ENCODE measurements at regions not wholly inside any gene's neighbourhood (a gene's known extent, or its start where the extent isn't known, plus 50 kb on each side); places are given as distances from the start of the nearest gene placed in this dataset.

DNA sequence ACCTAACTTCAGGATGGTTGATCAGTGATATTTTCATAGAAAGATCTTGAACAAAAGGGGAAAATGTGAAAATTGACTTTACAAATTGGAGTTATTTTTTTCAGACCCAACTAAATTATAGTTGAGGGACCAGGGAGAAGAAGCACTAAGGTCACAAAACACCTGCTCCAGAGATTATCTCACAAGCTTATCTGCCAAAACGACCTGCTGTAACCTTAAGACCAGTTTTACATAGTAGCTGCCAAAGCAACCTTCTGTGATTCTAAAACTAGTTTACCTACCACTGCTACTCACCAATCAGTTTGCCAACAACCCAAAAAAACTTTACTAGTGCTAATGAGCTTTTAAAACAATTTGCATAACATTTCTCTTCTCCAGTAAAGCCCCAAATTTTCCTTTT lies 972.1 kb downstream of the C4orf33 start (continued):
- TF ChIP-seq, protein P1, sequence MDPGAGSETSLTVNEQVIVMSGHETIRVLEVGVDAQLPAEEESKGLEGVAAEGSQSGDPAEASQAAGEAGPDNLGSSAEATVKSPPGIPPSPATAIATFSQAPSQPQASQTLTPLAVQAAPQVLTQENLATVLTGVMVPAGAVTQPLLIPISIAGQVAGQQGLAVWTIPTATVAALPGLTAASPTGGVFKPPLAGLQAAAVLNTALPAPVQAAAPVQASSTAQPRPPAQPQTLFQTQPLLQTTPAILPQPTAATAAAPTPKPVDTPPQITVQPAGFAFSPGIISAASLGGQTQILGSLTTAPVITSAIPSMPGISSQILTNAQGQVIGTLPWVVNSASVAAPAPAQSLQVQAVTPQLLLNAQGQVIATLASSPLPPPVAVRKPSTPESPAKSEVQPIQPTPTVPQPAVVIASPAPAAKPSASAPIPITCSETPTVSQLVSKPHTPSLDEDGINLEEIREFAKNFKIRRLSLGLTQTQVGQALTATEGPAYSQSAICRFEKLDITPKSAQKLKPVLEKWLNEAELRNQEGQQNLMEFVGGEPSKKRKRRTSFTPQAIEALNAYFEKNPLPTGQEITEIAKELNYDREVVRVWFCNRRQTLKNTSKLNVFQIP (CRISPR knock-in tag; IDR thresholded peaks at IDR 0.05; ENCODE audit: borderline replicate concordance, low read depth) = no peak
- no peak for TF ChIP-seq TOX (CRISPR knock-in tag; IDR thresholded peaks at IDR 0.05; ENCODE audit: borderline replicate concordance)
- no peak for TF ChIP-seq ARNTL (CRISPR knock-in tag; IDR thresholded peaks at IDR 0.05; ENCODE audit: borderline replicate concordance, low read depth)
- TF ChIP-seq ZC3H10 (CRISPR knock-in tag; IDR thresholded peaks at IDR 0.05) = no peak

DNA sequence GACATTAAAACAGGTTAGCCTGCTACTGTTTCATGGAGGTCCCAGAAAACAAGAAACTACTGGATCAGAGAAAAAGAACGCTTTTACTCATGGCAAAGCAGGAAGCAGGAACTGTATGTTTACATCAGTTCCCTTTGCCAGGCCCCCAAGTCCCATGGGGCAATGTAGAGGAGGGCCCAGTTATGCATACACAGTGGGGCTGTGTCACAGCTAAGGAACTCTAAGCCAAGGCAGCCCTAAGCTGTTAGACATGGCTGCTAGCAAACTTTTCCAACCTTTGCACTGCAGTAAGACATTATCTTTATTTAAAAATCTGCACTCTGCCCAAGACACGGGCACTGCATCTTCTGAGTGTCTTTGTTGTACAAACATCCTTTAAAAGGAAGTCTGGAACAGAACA lies 975.8 kb downstream of the C4orf33 start:
- TF ChIP-seq PPARA (CRISPR knock-in tag; IDR thresholded peaks at IDR 0.05; ENCODE audit: borderline replicate concordance) = no peak
- TF ChIP-seq ZFP30 (CRISPR knock-in tag; IDR thresholded peaks at IDR 0.05) = no peak
- TF ChIP-seq ZNF8 (CRISPR knock-in tag; IDR thresholded peaks at IDR 0.05) = no peak
- no peak for TF ChIP-seq BACH2 (CRISPR knock-in tag; IDR thresholded peaks at IDR 0.05; ENCODE audit: borderline replicate concordance)
- TF ChIP-seq ZC3H10 (CRISPR knock-in tag; IDR thresholded peaks at IDR 0.05) = no peak
- TF ChIP-seq ZNF70 (CRISPR knock-in tag; IDR thresholded peaks at IDR 0.05) = no peak
- ATAC-seq = no peak

DNA sequence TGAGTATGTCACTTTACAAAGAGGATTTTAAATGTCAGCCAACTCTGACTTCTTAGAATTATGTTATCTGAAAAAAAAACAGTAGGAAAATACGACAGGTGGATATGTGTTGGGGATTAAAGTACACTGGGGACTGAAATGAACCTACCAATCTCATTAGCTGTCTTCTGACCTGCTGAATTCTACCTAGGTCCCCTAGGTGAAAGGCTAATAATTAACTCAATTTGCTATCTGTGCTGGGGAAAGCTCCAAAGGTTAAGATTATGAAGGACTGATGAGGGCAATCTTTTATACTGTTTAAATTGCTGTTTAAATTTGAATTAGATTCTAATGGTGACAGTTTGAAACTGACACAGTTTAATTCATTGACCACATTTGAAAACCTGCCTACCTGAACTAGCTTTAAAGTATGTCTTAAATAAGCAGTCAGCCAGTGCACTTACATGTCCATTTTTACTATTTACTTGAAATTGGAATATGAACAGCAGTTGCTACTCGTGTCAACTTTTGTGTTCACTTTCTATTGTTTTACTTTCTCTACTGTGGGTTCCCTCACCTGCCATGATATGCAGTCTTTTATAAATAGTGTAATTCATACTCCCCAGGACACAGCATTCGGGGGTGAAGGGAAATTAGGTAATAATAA lies 977.3 kb downstream of the C4orf33 start:
- TF ChIP-seq ZC3H10 (CRISPR knock-in tag; IDR thresholded peaks at IDR 0.05) (no peak), ZNF8 (CRISPR knock-in tag; IDR thresholded peaks at IDR 0.05) (no peak), OSR1 (CRISPR knock-in tag; IDR thresholded peaks at IDR 0.05) (no peak), ZFP3 (CRISPR knock-in tag; IDR thresholded peaks at IDR 0.05) (no peak), BACH2 (CRISPR knock-in tag; IDR thresholded peaks at IDR 0.05; ENCODE audit: borderline replicate concordance) (no peak), ARNTL (CRISPR knock-in tag; IDR thresholded peaks at IDR 0.05; ENCODE audit: borderline replicate concordance, low read depth) (no peak), ISL1 (CRISPR knock-in tag; IDR thresholded peaks at IDR 0.05) (no peak), TCF4 (CRISPR knock-in tag; IDR thresholded peaks at IDR 0.05; ENCODE audit: borderline replicate concordance) (no peak)
- TF ChIP-seq, protein P2, sequence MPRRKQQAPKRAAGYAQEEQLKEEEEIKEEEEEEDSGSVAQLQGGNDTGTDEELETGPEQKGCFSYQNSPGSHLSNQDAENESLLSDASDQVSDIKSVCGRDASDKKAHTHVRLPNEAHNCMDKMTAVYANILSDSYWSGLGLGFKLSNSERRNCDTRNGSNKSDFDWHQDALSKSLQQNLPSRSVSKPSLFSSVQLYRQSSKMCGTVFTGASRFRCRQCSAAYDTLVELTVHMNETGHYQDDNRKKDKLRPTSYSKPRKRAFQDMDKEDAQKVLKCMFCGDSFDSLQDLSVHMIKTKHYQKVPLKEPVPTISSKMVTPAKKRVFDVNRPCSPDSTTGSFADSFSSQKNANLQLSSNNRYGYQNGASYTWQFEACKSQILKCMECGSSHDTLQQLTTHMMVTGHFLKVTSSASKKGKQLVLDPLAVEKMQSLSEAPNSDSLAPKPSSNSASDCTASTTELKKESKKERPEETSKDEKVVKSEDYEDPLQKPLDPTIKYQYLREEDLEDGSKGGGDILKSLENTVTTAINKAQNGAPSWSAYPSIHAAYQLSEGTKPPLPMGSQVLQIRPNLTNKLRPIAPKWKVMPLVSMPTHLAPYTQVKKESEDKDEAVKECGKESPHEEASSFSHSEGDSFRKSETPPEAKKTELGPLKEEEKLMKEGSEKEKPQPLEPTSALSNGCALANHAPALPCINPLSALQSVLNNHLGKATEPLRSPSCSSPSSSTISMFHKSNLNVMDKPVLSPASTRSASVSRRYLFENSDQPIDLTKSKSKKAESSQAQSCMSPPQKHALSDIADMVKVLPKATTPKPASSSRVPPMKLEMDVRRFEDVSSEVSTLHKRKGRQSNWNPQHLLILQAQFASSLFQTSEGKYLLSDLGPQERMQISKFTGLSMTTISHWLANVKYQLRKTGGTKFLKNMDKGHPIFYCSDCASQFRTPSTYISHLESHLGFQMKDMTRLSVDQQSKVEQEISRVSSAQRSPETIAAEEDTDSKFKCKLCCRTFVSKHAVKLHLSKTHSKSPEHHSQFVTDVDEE (CRISPR knock-in tag; IDR thresholded peaks at IDR 0.05) = no peak
- TF ChIP-seq, protein P3, sequence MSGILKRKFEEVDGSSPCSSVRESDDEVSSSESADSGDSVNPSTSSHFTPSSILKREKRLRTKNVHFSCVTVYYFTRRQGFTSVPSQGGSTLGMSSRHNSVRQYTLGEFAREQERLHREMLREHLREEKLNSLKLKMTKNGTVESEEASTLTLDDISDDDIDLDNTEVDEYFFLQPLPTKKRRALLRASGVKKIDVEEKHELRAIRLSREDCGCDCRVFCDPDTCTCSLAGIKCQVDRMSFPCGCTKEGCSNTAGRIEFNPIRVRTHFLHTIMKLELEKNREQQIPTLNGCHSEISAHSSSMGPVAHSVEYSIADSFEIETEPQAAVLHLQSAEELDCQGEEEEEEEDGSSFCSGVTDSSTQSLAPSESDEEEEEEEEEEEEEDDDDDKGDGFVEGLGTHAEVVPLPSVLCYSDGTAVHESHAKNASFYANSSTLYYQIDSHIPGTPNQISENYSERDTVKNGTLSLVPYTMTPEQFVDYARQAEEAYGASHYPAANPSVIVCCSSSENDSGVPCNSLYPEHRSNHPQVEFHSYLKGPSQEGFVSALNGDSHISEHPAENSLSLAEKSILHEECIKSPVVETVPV (CRISPR knock-in tag; IDR thresholded peaks at IDR 0.05) = no peak
- TF ChIP-seq, protein P4, sequence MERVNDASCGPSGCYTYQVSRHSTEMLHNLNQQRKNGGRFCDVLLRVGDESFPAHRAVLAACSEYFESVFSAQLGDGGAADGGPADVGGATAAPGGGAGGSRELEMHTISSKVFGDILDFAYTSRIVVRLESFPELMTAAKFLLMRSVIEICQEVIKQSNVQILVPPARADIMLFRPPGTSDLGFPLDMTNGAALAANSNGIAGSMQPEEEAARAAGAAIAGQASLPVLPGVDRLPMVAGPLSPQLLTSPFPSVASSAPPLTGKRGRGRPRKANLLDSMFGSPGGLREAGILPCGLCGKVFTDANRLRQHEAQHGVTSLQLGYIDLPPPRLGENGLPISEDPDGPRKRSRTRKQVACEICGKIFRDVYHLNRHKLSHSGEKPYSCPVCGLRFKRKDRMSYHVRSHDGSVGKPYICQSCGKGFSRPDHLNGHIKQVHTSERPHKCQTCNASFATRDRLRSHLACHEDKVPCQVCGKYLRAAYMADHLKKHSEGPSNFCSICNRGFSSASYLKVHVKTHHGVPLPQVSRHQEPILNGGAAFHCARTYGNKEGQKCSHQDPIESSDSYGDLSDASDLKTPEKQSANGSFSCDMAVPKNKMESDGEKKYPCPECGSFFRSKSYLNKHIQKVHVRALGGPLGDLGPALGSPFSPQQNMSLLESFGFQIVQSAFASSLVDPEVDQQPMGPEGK (CRISPR knock-in tag; IDR thresholded peaks at IDR 0.05; ENCODE audit: borderline replicate concordance) = no peak
- TF ChIP-seq, protein P5, sequence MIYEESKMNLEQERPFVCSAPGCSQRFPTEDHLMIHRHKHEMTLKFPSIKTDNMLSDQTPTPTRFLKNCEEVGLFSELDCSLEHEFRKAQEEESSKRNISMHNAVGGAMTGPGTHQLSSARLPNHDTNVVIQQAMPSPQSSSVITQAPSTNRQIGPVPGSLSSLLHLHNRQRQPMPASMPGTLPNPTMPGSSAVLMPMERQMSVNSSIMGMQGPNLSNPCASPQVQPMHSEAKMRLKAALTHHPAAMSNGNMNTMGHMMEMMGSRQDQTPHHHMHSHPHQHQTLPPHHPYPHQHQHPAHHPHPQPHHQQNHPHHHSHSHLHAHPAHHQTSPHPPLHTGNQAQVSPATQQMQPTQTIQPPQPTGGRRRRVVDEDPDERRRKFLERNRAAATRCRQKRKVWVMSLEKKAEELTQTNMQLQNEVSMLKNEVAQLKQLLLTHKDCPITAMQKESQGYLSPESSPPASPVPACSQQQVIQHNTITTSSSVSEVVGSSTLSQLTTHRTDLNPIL (CRISPR knock-in tag; IDR thresholded peaks at IDR 0.05; ENCODE audit: low read depth) = no peak
- ATAC-seq = no peak

DNA sequence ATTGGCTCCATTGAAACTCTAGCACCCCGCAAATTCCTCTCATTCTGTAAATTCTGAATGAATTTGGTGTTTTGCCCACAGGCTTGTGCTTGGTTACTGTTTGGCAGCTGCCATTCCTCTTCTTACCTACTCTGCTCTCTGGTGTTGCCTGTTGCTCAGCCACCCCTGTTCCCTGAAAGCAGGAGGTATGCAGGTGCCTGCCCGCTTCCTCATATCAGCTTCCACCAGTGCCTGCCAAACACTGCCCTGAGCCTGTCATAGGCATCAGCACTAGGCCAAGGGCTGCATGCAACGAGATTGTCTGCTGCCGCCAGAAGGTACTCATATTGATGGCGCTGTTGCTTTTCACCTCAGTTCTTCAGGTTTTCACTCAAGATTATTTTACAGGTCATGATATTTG lies 978.1 kb downstream of the C4orf33 start:
- ATAC-seq = no peak
- TF ChIP-seq, protein P3 (CRISPR knock-in tag; IDR thresholded peaks at IDR 0.05) = no peak
- no peak for TF ChIP-seq ARNTL (CRISPR knock-in tag; IDR thresholded peaks at IDR 0.05; ENCODE audit: borderline replicate concordance, low read depth)
- TF ChIP-seq BACH2 (CRISPR knock-in tag; IDR thresholded peaks at IDR 0.05; ENCODE audit: borderline replicate concordance) = no peak
- TF ChIP-seq OSR1 (CRISPR knock-in tag; IDR thresholded peaks at IDR 0.05) = no peak
- no peak for TF ChIP-seq ZNF8 (CRISPR knock-in tag; IDR thresholded peaks at IDR 0.05)
- TF ChIP-seq RARB (CRISPR knock-in tag; IDR thresholded peaks at IDR 0.05) = no peak
- TF ChIP-seq ZC3H10 (CRISPR knock-in tag; IDR thresholded peaks at IDR 0.05) = no peak
- TF ChIP-seq, protein P1 (CRISPR knock-in tag; IDR thresholded peaks at IDR 0.05; ENCODE audit: borderline replicate concordance, low read depth) = no peak
- TF ChIP-seq ZFP3 (CRISPR knock-in tag; IDR thresholded peaks at IDR 0.05) = no peak
- TF ChIP-seq ISL1 (CRISPR knock-in tag; IDR thresholded peaks at IDR 0.05) = no peak
- no peak for TF ChIP-seq ZNF70 (CRISPR knock-in tag; IDR thresholded peaks at IDR 0.05)
- no peak for TF ChIP-seq TOX (CRISPR knock-in tag; IDR thresholded peaks at IDR 0.05; ENCODE audit: borderline replicate concordance)
- TF ChIP-seq ZFP30 (CRISPR knock-in tag; IDR thresholded peaks at IDR 0.05) = no peak
- TF ChIP-seq, protein P4 (CRISPR knock-in tag; IDR thresholded peaks at IDR 0.05; ENCODE audit: borderline replicate concordance) = no peak
